Stimulated activated naive CD8-positive, alpha-beta T cell treated with anti-CD3 and anti-CD28 coated beads, Interleukin-15, Interleukin-2, amounts not matched to agents 100 ng/mL and 50 ng/mL, for 24 hours (primary cell): ENCODE measurements at regions not wholly inside any gene's neighbourhood (a gene's known extent, or its start where the extent isn't known, plus 50 kb on each side); places are given as distances from the start of the nearest gene placed in this dataset.

Experiments
- H3K27ac Mint-ChIP-seq: one replicate; pipeline ENCODE4 v1.8.0; 2021; ENCODE audit warnings: mild to moderate bottlenecking, mixed read lengths
- H3K27me3 Mint-ChIP-seq: one replicate; pipeline ENCODE4 v1.8.0; 2021; ENCODE audit warnings: mixed read lengths
- H3K36me3 Mint-ChIP-seq: one replicate; pipeline ENCODE4 v1.8.0; 2021; ENCODE audit warnings: low read depth, mixed read lengths
- H3K4me1 Mint-ChIP-seq: one replicate; pipeline ENCODE4 v1.8.0; 2021; ENCODE audit warnings: low read depth, mixed read lengths
- H3K4me3 Mint-ChIP-seq: one replicate; pipeline ENCODE4 v1.8.0; 2021; ENCODE audit warnings: mild to moderate bottlenecking, mixed read lengths
- H3K9me3 Mint-ChIP-seq: one replicate; pipeline ENCODE4 v1.8.0; 2021; ENCODE audit warnings: mixed read lengths

- Mint-ChIP-seq H3K27me3 (no peaks in the 10 kb centered on the region), H3K27ac (no peak overlapping the region), H3K4me1 (no peaks in the 10 kb centered on the region), H3K4me3 (no peak overlapping the region), H3K36me3 (no peaks in the 10 kb centered on the region), H3K9me3 (peaks cover 11% of the 10 kb centered on the region)
Measured at GRCh38 chr6:91310178-91310577, 723.3 kb upstream of the MAP3K7 start.

- H3K9me3 Mint-ChIP-seq, result peaks cover 11% of the 10 kb centered on the region
- no peaks in the 10 kb centered on the region for H3K4me1 Mint-ChIP-seq
- H3K4me3 Mint-ChIP-seq, result no peak overlapping the region
- no peak overlapping the region for H3K27ac Mint-ChIP-seq
- no peaks in the 10 kb centered on the region for H3K36me3 Mint-ChIP-seq
- no peaks in the 10 kb centered on the region for H3K27me3 Mint-ChIP-seq
Measured at GRCh38 chr6:91305755-91306154, 718.9 kb upstream of the MAP3K7 start.

- H3K9me3 Mint-ChIP-seq, result peaks cover 3% of the 10 kb centered on the region
- H3K36me3 Mint-ChIP-seq, result no peaks in the 10 kb centered on the region
- no peak overlapping the region for H3K4me3 Mint-ChIP-seq
- H3K4me1 Mint-ChIP-seq, result no peaks in the 10 kb centered on the region
- no peak overlapping the region for H3K27ac Mint-ChIP-seq
- no peaks in the 10 kb centered on the region for H3K27me3 Mint-ChIP-seq
Measured at GRCh38 chr6:91304521-91304920, 717.6 kb upstream of the MAP3K7 start.

GRCh38 chr6:91303326-91303725 lies 716.5 kb upstream of the MAP3K7 start:
- Mint-ChIP-seq H3K27ac (no peak overlapping the region), H3K4me1 (no peaks in the 10 kb centered on the region), H3K9me3 (peaks cover 3% of the 10 kb centered on the region), H3K27me3 (no peaks in the 10 kb centered on the region), H3K4me3 (no peak overlapping the region), H3K36me3 (no peaks in the 10 kb centered on the region)

GRCh38 chr6:91299544-91300491 lies 712.9 kb upstream of the MAP3K7 start:
- Mint-ChIP-seq H3K4me1 (no peaks in the 10 kb centered on the region), H3K36me3 (no peaks in the 10 kb centered on the region), H3K9me3 (no peaks in the 10 kb centered on the region), H3K27me3 (no peaks in the 10 kb centered on the region), H3K4me3 (no peak overlapping the region), H3K27ac (no peak overlapping the region)

- Mint-ChIP-seq H3K36me3 (no peaks in the 10 kb centered on the region), H3K9me3 (no peaks in the 10 kb centered on the region), H3K4me3 (no peak overlapping the region), H3K4me1 (no peaks in the 10 kb centered on the region), H3K27ac (no peak overlapping the region), H3K27me3 (no peaks in the 10 kb centered on the region)
Measured at GRCh38 chr6:91298543-91299145, 711.8 kb upstream of the MAP3K7 start.

- Mint-ChIP-seq H3K27me3 (no peaks in the 10 kb centered on the region), H3K4me1 (no peaks in the 10 kb centered on the region), H3K9me3 (no peaks in the 10 kb centered on the region), H3K27ac (no peak overlapping the region), H3K36me3 (no peaks in the 10 kb centered on the region), H3K4me3 (no peak overlapping the region)
Measured at GRCh38 chr6:91293395-91293794, 706.5 kb upstream of the MAP3K7 start.

GRCh38 chr6:91291071-91291470 lies 704.2 kb upstream of the MAP3K7 start:
- H3K4me1 Mint-ChIP-seq, result no peaks in the 10 kb centered on the region
- no peaks in the 10 kb centered on the region for H3K27me3 Mint-ChIP-seq
- no peaks in the 10 kb centered on the region for H3K36me3 Mint-ChIP-seq
- no peaks in the 10 kb centered on the region for H3K9me3 Mint-ChIP-seq
- no peak overlapping the region for H3K4me3 Mint-ChIP-seq
- no peak overlapping the region for H3K27ac Mint-ChIP-seq

GRCh38 chr6:91288741-91289140 lies 701.9 kb upstream of the MAP3K7 start:
- no peak overlapping the region for H3K27ac Mint-ChIP-seq
- H3K4me1 Mint-ChIP-seq, result no peaks in the 10 kb centered on the region
- no peaks in the 10 kb centered on the region for H3K9me3 Mint-ChIP-seq
- H3K36me3 Mint-ChIP-seq, result no peaks in the 10 kb centered on the region
- no peaks in the 10 kb centered on the region for H3K27me3 Mint-ChIP-seq
- no peak overlapping the region for H3K4me3 Mint-ChIP-seq

GRCh38 chr6:91281901-91282300 lies 695.0 kb upstream of the MAP3K7 start:
- no peaks in the 10 kb centered on the region for H3K9me3 Mint-ChIP-seq
- H3K27ac Mint-ChIP-seq, result no peak overlapping the region
- H3K4me1 Mint-ChIP-seq, result no peaks in the 10 kb centered on the region
- no peaks in the 10 kb centered on the region for H3K27me3 Mint-ChIP-seq
- H3K4me3 Mint-ChIP-seq, result no peak overlapping the region
- H3K36me3 Mint-ChIP-seq, result no peaks in the 10 kb centered on the region

GRCh38 chr6:91280494-91280830 lies 693.6 kb upstream of the MAP3K7 start:
- Mint-ChIP-seq H3K27ac (no peak overlapping the region), H3K4me3 (no peak overlapping the region), H3K4me1 (no peaks in the 10 kb centered on the region), H3K36me3 (no peaks in the 10 kb centered on the region), H3K27me3 (no peaks in the 10 kb centered on the region), H3K9me3 (no peaks in the 10 kb centered on the region)

- Mint-ChIP-seq H3K27ac (no peak overlapping the region), H3K36me3 (no peaks in the 10 kb centered on the region), H3K27me3 (no peaks in the 10 kb centered on the region), H3K9me3 (no peaks in the 10 kb centered on the region), H3K4me1 (no peaks in the 10 kb centered on the region), H3K4me3 (no peak overlapping the region)
Measured at GRCh38 chr6:91279740-91280493, 693.0 kb upstream of the MAP3K7 start.

GRCh38 chr6:91278416-91278815 lies 691.5 kb upstream of the MAP3K7 start:
- Mint-ChIP-seq H3K27me3 (no peaks in the 10 kb centered on the region), H3K9me3 (no peaks in the 10 kb centered on the region), H3K36me3 (no peaks in the 10 kb centered on the region), H3K4me3 (no peak overlapping the region), H3K27ac (no peak overlapping the region), H3K4me1 (no peaks in the 10 kb centered on the region)

- Mint-ChIP-seq H3K27ac (no peak overlapping the region), H3K9me3 (no peaks in the 10 kb centered on the region), H3K27me3 (no peaks in the 10 kb centered on the region), H3K4me1 (no peaks in the 10 kb centered on the region), H3K36me3 (no peaks in the 10 kb centered on the region), H3K4me3 (no peak overlapping the region)
Measured at GRCh38 chr6:91276315-91276714, 689.4 kb upstream of the MAP3K7 start.

GRCh38 chr6:91273729-91274128 lies 686.9 kb upstream of the MAP3K7 start:
- Mint-ChIP-seq H3K4me3 (no peak overlapping the region), H3K9me3 (peaks cover 4% of the 10 kb centered on the region), H3K27ac (no peak overlapping the region), H3K27me3 (no peaks in the 10 kb centered on the region), H3K36me3 (no peaks in the 10 kb centered on the region), H3K4me1 (no peaks in the 10 kb centered on the region)
